GM12878 (cell line): ENCODE measurements at regions not wholly inside any gene's neighbourhood (a gene's known extent, or its start where the extent isn't known, plus 50 kb on each side); places are given as distances from the start of the nearest gene placed in this dataset.

Experiments
- ATAC-seq: fragments of 200-7000 bp; cut with Tn5 transposase; 3 replicates; pipeline ENCODE4 v1.9.1; 2020; ENCODE audit warnings: mild to moderate bottlenecking, moderate library complexity
- BruUV-seq: library from RNA; stranded (reverse); fragments of 400-500 nt; replicated peaks from 2 replicates; lab custom pipeline; 2021; lab: Mats Ljungman, UMichigan
- CTCF ChIA-PET: fragments of 300-600 bp; sonication (Branson Sonifier 250); formaldehyde crosslinking; extraction: SDS; loops from one replicate; lab custom pipeline; 2021; ENCODE audit warnings: inconsistent platforms; lab: Yijun Ruan, JAX
- POLR2A ChIA-PET: fragments of 350-600 bp; formaldehyde crosslinking; extraction: SDS; loops from one replicate; lab custom pipeline; 2021; ENCODE audit warnings: inconsistent platforms; lab: Charles Lee
- RAD21 ChIA-PET: fragments of 300-600 bp; sonication (Branson Sonifier 250); formaldehyde crosslinking; loops from one replicate; lab custom pipeline; 2023; ENCODE audit warnings: antibody characterized with exemption; ENCODE audit not compliant: unreplicated experiment; lab: Charles Lee
- SMC1A ChIA-PET: fragments of 300-600 bp; sonication (Branson Sonifier 250); formaldehyde crosslinking; loops from one replicate; lab custom pipeline; 2023; ENCODE audit not compliant: unreplicated experiment, uncharacterized antibody; lab: Charles Lee
- DNase-seq: peaks from one replicate; pipeline ENCODE4 v3.0.0-alpha.2; 2011; ENCODE audit warnings: low read depth, low spot score
- FAIRE-seq: peaks from 3 replicates; lab custom pipeline; 2011; peaks lifted over from hg19 to GRCh38; lab: Jason Lieb, UNC
- H2AFZ ChIP-seq: 2 replicates; pipeline ENCODE4 v1.6.0; 2011; ENCODE audit warnings: low read depth, low read length, control low read depth; ENCODE audit not compliant: control insufficient read depth
- H3K27ac ChIP-seq: 2 replicates; pipeline ENCODE4 v1.5.1; 2011; ENCODE audit warnings: control low read depth; ENCODE audit not compliant: control insufficient read depth, insufficient read depth
- H3K27me3 ChIP-seq, 2 experiments: replicated peaks in 1 of 2; 2 replicates each; pipeline versions ENCODE4 v1.6.0 to v1.6.1; 2011; ENCODE audit warnings: low read length in 1 of 2; ENCODE audit not compliant: control insufficient read depth in 2 of 2, insufficient read depth in 2 of 2
- H3K36me3 ChIP-seq, 2 experiments: 2 replicates each; pipeline ENCODE4 v1.5.1; 2011; ENCODE audit warnings: low read length in 1 of 2; ENCODE audit not compliant: control insufficient read depth in 2 of 2, insufficient read depth in 2 of 2
- H3K4me1 ChIP-seq: 2 replicates; pipeline ENCODE4 v1.6.1; 2011; ENCODE audit warnings: mild to moderate bottlenecking, low read length, moderate library complexity, mixed read lengths; ENCODE audit not compliant: control insufficient read depth, insufficient read depth
- H3K4me2 ChIP-seq: 2 replicates; pipeline ENCODE4 v1.6.0; 2011; ENCODE audit warnings: control low read depth; ENCODE audit not compliant: control insufficient read depth, insufficient read depth
- H3K4me3 ChIP-seq: fragments of 200-600 bp; sonication (generic); 2 replicates; pipeline ENCODE4 v1.5.1; 2016
- H3K79me2 ChIP-seq: 2 replicates; pipeline ENCODE4 v1.6.0; 2011; ENCODE audit warnings: low read length; ENCODE audit not compliant: control insufficient read depth, insufficient read depth
- H3K9ac ChIP-seq: 2 replicates; pipeline ENCODE4 v1.8.0; 2011; ENCODE audit warnings: low read length, control low read depth, mixed read lengths; ENCODE audit not compliant: control insufficient read depth, insufficient read depth
- H3K9me3 ChIP-seq: replicated peaks from 3 replicates; pipeline ENCODE4 v1.5.1; 2011; ENCODE audit warnings: mild to moderate bottlenecking, low read length; ENCODE audit not compliant: control insufficient read depth, insufficient read depth
- H4K20me1 ChIP-seq: 2 replicates; pipeline ENCODE4 v1.6.0; 2011; ENCODE audit not compliant: control insufficient read depth, insufficient read depth
- BACH1 ChIP-seq: fragments of 450-650 bp; IDR thresholded peaks from 2 replicates; pipeline ENCODE4 v1.6.1; 2017; ENCODE audit warnings: mild to moderate bottlenecking, borderline replicate concordance
- CHD2 ChIP-seq: IDR thresholded peaks from 2 replicates; pipeline ENCODE4 v1.6.1; 2011; ENCODE audit warnings: low read depth, low read length, improper control_type of control experiment, borderline replicate concordance
- IKZF1 ChIP-seq: fragments of 450-650 bp; conservative IDR thresholded peaks from 2 replicates; pipeline ENCODE4 v1.6.1; 2017; ENCODE audit warnings: antibody characterized with exemption, mild to moderate bottlenecking
- SRF ChIP-seq, 2 experiments: IDR thresholded peaks; 2 replicates each; pipeline ENCODE4 v1.6.1; 2011; ENCODE audit warnings: low read depth in 2 of 2, low read length in 2 of 2, mild to moderate bottlenecking in 1 of 2, moderate library complexity in 1 of 2
- ZBTB4 ChIP-seq: fragments of 450-650 bp; formaldehyde crosslinking; IDR thresholded peaks from 2 replicates; pipeline ENCODE4 v1.4.0; 2022; ENCODE audit warnings: mild to moderate bottlenecking, moderate library complexity
- WGBS: methylation state at CpG from one replicate; pipeline ENCODE4 v1.1.6; 2016; ENCODE audit warnings: low lambda C conversion rate; ENCODE audit not compliant: insufficient replicate concordance, insufficient coverage; ENCODE audit errors: missing lambda C conversion rate; 5-methylcytosine and 5-hydroxymethylcytosine counted together
- in situ Hi-C: fragments of 300-500 bp; cut with MboI; formaldehyde crosslinking; loops from 9 replicates; pipeline ENCODE4 v1.14.3; 2018; ENCODE audit warnings: mixed read lengths
- intact Hi-C: fragments of 100-400 bp; cut with micrococcal nuclease; formaldehyde crosslinking; loops from one replicate; pipeline ENCODE4 v1.14.2; 2022; ENCODE audit not compliant: unreplicated experiment
- TF ChIP-seq, protein P1 (sequence below): fragments of 450-650 bp; IDR thresholded peaks from 2 replicates; pipeline ENCODE4 v1.6.1; 2017; ENCODE audit warnings: mild to moderate bottlenecking, moderate library complexity

DNA sequence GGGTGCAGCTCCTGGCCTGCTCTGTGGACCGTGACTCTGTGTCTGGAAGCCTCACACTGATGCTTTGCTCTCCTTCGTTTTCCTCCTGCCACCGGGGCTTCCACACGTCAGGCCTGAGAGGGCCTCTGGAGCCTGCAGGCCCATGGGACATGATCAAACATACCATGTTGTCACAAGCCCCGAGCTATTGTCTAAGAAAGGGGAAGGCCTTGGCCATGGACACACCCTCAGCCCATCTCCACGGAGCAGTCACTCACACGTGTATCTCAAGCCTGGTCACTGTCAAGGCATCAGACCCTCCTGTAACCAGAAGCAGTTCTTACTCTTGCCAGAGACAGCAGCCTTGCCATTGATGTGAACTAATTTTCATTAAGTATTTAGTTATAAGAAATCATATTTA lies 814.1 kb upstream of the SALL3 start:
- Histone ChIP-seq H3K27ac (no peak overlapping the region), H3K9ac (no peak overlapping the region), H3K4me2 (no peak overlapping the region), H3K9me3 (no peaks in the 10 kb centered on the region), H4K20me1 (no peaks in the 10 kb centered on the region), H3K4me1 (no peaks in the 10 kb centered on the region), H3K27me3 (no peaks in the 10 kb centered on the region), H3K36me3 (no peaks in the 10 kb centered on the region), H3K79me2 (no peaks in the 10 kb centered on the region), H3K4me3 (no peak overlapping the region), H2AFZ (no peak overlapping the region)
- BruUV-seq = no TSS peak
- ATAC-seq (no peak), DNase-seq (no peak), FAIRE-seq (no peak)
- POLR2A ChIA-PET = no interaction called here
- TF ChIP-seq IKZF1 (no peak), CHD2 (no peak), BACH1 (no peak), SRF (IDR thresholded peaks at IDR 0.05; ENCODE audit: low read depth in 2 of 2, low read length in 2 of 2) (no peak), ZBTB4 (CRISPR knock-in tag) (no peak)
- TF ChIP-seq, protein P1, sequence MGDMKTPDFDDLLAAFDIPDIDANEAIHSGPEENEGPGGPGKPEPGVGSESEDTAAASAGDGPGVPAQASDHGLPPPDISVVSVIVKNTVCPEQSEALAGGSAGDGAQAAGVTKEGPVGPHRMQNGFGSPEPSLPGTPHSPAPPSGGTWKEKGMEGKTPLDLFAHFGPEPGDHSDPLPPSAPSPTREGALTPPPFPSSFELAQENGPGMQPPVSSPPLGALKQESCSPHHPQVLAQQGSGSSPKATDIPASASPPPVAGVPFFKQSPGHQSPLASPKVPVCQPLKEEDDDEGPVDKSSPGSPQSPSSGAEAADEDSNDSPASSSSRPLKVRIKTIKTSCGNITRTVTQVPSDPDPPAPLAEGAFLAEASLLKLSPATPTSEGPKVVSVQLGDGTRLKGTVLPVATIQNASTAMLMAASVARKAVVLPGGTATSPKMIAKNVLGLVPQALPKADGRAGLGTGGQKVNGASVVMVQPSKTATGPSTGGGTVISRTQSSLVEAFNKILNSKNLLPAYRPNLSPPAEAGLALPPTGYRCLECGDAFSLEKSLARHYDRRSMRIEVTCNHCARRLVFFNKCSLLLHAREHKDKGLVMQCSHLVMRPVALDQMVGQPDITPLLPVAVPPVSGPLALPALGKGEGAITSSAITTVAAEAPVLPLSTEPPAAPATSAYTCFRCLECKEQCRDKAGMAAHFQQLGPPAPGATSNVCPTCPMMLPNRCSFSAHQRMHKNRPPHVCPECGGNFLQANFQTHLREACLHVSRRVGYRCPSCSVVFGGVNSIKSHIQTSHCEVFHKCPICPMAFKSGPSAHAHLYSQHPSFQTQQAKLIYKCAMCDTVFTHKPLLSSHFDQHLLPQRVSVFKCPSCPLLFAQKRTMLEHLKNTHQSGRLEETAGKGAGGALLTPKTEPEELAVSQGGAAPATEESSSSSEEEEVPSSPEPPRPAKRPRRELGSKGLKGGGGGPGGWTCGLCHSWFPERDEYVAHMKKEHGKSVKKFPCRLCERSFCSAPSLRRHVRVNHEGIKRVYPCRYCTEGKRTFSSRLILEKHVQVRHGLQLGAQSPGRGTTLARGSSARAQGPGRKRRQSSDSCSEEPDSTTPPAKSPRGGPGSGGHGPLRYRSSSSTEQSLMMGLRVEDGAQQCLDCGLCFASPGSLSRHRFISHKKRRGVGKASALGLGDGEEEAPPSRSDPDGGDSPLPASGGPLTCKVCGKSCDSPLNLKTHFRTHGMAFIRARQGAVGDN = no peak
- intact Hi-C loops (no loop called here), in situ Hi-C loops (no loop called here)
- SMC1A ChIA-PET = no interaction called here
- RAD21 ChIA-PET = no interaction called here
- CTCF ChIA-PET = no interaction called here
- 16% methylated on average over 7 of the region's 7 CpGs for WGBS
